GM21526 (cell line): ENCODE measurements at regions not wholly inside any gene's neighbourhood (a gene's known extent, or its start where the extent isn't known, plus 50 kb on each side); places are given as distances from the start of the nearest gene placed in this dataset.
A peak's percentile ranks its signal among the peaks of the same experiment; 100 is the strongest.

Experiments used
- ATAC-seq: cut with Tn5 transposase; IDR thresholded peaks from one replicate; pipeline ENCODE4 v1.9.1; 2021; ENCODE audit warnings: moderate library complexity; ENCODE audit not compliant: unreplicated experiment, low FRiP score

DNA sequence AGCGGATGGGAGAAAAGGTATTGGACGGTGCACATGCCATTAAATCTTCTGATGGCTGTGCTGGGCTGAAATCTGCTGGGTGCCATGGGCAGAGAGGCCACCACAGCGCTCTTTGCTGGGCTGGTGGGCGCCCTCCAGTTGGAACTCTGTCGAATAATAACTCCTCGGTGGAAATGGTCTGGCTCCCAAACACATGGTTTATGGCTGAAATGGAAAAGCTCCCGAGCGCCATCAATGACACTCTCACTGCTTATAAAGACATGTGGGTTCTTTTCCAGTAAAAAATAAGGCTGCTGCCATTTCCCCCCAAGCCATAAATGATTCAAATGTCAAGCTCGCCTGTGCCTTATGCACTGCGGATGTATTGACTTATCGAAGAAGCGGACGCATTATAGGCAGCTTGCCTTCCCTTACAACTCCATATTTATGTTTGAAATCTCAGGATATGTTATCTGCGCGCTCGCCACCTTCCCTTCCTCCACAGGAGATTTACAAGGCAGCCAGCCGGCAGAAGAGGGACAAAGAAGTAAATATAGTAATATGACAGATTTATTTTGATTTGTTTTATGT is 239.0 kb upstream of the MKI67 start:
- ATAC-seq: no peak

DNA sequence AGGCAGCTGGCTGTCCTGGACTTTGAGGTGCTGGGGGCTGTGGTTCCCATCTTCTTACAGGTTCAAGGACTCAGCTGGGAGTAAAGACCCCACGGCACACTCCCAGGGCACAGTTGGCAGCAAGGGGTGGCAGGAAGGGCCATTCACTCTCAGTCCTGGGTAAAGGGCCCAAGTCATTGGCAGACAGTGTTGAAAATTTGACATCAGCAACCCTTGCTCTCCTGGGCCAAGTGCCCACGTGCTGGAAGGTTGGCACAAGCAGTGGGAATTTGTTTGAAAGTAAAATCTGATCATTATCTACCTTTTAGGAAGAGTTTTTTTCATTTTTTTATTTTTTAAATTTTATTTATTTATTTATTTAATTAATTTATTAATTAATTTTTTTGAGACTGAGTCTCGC is 241.6 kb upstream of the MKI67 start:
- no peak for ATAC-seq

DNA sequence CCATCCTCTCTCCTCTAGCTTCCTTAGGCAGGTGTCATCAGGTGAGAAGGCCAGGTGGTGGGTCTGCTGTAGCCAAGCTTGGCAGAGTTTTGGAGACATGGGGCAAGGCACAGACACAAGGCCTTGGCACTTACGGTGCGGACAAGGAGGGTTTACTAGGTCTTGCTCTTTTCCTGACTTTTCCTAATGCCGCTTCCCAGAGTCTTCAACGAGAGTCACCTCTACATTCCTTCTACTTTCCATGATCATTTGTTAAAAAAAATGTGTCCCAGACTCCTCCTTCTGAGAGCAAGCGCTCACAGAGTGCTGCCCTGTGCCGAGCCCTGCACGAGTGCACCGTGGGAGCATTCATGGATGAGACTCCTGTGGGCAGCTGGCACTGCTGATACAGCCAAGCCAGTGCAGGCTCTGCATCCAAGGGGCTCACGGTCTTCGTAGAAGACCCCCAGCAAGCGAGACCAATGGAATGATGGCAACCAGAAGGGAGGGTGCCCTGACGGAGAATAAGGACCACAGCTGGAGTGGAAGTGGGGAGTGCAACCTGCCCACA is 243.0 kb upstream of the MKI67 start:
- no peak for ATAC-seq

DNA sequence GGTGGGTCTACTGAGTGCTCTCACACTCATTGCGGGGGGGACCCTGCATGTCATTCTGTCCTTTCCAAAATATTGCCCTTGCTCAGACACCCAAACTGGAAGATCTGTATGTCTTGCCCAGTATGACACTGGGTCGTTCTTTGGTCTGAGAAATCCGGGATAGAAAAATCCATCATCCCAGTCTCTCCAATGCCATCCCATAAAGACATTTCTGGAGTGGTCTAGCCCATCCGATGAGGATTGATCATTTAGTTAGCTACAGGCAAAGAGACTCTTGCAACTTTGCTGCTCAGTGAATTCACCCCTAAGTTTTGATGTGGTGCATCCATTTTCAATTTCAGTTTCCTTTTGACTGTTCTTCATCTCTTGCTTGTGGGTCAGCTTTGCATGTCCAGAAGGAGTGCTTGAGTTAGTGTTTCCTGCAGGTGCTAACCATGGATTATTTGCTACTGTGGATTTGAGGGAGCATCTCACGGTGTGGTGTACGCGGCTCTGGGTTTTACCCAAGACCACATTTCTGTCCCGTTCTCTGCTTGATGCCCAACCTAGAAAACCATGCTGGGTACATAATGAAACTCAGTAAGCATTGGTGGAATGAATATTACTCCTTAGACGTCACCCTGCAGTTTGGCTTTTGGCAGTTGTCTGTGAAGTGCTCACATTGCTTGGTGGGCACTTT is 247.0 kb upstream of the MKI67 start:
- peak; percentile 95 for ATAC-seq

DNA sequence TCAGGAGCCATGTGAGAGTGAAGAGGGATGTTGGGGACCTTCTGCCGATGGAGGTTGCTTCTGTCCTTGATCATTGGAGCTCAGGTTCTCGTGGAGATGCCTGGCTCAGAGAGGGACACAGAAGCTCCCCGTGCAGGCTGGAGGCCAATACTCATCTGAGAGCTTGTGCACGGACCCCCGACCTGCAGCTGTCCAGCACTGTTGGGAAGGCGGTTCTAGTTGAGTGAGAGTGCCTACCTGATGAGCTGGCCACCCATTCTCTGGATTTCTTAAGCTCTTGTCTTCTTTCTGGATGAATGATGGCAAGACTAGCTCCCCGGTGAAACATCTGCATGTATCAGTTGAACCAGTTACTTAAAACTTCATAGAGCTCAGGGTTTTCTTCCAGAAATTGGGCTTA is 247.6 kb upstream of the MKI67 start:
- no peak for ATAC-seq

DNA sequence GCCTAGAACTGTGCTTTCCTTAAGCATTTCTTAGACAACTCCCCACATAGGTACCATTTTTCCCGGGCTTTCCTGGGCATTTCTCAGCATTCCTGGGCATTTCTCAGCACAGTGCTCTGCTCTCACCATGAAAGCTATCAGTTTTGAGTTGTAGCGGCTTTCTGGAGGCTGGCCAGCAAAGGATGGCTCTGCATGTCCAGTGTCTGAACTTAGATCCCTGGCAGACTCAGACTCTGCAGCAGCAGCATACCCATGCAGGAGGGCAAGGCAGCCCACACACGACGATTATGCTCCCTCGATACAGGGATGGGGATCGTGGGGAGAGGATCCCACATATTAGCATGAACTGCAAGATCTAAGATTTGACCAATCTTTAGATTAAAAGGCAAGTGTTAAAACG is 248.9 kb upstream of the MKI67 start:
- ATAC-seq: no peak

DNA sequence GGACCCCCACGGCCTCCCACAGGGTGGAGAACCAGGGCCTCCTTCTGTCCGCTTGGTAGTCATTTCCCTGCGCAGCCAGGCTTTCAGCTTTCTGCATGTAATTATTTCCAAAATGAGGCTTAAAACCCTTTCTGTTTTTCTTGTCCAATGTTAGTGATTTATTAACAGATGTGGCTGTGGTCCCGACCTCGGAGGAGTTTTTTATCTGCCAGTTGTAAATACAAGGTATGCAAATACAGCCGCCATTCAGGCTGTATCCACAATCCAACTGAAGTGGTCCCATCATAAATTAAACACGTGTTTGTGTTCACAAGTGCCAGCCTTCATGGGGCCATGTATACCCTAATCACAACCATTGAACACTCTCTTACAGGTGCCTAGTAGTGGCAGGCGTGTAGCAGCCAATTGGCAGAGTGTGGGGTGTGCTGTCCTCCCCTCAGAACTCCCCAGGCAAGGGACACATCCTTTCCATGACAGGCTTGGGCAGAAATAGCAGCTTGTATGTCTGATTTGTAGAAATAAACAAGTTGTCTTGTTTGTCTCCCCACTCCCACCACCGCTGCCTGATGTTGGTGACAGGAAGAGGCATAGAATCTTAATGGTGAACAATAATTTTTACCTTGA is 251.3 kb upstream of the MKI67 start:
- ATAC-seq: no peak

DNA sequence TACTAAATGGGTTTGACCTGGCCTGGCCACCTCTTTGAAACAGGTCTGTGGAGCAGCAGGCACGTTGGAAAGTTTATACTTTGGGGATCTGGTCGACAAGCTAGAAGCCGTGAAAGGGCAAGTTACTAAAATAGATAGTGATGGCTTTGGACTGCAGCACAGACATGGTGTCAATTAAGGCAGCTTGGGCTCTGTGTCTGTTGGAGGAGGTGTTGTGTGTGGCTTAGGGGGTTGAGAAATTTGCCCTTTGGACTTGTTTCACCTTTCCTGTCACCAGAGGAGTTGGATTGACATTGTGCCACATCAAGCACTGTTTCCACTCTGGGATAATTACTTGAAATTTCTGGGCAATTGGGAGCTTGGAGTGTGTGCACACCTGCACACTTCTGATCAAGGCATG is 251.8 kb upstream of the MKI67 start:
- ATAC-seq: no peak

DNA sequence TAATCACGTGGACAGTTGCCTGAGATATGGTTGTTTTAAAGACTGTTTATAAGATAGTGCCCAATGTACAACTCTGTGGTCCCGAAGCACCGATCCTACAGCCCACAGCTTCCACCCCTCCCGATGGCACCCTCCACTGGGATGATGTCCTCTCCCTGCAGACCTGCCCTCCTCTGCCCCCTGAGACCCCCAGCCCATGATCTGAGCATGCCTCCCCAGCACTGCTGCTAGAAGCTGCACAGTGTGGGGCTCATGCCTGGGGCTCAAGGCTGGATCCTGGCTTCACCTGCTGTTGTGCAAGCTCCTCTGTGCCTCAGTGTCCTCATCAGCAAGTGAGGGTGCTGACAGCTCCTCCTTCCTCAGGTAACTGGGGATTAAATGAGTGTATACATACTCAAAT is 254.7 kb upstream of the MKI67 start:
- ATAC-seq: no peak

DNA sequence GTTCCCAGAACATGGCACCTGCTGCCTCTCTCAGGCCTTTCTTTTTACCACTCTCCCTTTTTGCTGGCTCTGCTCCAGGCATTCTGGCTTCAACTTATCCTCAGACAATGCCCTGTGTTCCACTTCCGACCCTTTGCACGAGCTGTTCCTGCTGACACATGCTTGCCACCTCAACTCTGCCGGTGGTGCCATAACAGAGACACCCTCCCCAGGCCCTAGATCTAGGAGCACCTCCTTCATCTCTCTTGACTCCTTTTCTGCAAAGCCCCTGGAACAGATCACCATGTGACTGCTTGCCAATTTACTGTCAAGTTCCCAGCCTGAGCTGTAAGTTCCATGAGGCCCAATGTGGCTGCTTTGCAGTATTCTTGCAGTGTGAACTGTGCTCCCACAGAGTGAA is 256.0 kb upstream of the MKI67 start:
- no peak for ATAC-seq

DNA sequence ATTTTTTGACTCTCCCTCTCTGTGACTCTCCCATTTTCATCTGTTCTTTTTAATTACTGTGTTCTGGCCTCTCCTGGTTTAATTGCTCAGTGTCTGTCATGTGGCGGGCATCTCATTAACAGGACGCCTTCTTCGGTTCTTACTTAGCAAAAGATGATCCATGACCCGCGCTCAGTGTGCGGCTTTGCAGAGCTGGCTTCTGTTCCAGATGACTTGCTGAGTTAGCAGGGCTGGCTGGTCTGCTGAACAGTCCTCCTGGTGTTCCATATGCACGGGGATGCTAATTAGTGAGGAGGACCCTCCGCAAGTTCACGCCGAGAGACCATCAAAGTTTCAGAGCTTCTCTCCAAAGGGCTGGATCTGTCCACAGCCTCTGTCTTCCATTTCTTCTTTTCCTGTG is 258.6 kb upstream of the MKI67 start:
- ATAC-seq: no peak

DNA sequence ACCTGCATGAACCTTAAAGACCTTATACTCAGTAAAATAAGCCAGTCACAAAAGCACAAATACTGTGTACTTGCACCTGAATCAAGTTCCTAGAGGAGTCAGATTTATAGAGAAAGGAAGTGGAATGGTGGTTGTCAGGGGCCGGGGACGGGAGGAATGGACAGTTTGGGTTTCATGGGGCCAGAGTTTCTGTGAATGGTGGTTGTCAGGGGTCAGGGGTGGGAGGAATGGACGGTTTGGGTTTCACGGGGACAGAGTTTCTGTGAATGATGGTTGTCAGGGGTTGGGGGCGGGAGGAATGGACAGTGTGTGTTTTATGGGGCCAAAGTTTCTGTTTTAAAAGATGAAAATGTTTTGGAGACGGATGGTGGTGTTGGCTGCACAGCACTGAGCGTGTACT is 260.0 kb upstream of the MKI67 start:
- no peak for ATAC-seq

DNA sequence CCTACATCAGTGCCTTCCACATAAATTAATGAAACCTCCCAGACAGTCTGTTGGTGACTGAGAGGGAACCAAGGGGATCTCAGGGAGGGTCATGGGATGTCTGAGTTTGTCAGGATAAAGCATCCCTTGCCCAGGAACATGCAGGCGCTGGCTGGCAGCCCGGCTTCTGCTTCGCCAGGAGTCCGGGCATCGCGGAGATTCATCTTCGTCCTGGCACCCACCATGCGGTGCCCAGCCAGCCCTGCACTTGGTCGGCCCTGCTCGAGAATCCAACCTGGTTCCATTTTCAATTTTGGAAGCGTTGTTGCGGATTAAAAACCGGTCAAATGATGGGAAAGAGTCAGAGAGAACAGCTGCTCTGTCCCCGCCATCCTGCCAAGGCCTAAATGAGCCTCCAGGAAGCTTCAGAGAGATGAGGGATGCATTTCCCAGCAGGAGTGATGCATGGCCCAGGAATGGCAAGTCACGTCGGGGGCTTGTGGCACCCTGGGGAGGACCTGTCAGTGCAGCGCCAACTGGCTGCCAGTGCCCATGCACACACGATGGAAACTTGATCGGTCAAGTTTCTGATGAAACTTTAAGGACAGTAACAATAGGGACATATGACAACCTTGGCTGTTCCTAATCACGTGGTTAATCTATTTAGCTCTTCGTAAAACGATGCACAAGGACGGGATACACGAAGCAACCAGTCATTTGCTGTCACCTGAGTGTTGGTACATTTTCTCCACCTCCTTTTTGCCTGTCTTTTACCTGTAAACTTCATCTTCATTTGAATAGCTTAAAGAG is 260.8 kb upstream of the MKI67 start:
- no peak for ATAC-seq

DNA sequence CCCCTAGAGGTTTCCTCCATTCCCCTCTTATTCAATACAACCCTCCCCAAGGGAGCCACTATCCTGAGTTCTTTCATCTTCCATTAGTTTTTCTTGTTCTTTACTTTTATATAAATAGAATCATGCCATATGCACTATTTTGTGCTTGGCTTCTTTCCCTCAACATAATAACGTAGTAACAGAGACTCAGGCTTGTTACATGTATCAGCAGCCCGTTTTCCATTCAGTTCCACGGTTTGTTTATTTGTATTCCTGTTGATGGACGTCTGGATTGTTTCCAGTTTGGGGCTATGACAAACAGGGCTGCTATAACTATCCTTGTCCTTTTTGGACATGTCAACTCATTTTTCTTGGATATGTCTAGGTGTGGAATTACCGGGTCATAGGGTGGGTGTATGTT is 264.4 kb upstream of the MKI67 start:
- ATAC-seq: no peak

DNA sequence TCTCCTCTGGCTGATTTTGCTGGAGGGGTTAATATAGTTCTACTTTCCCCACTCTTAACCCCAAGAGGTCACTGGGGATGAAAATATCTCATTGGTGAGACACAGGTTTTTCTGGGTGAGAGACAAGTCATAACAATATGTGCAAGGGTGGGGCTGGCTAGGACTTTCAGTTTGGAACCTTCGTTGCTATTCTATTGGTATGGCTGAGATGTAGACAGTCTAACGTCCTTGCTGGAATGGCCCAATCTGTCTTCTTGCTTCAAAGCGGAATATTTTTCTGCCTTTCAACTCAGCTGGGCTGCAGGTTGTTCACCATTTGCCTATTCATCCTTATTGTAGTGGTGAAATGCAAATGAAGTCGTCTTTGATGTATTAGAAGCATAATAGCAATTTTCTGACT is 267.3 kb upstream of the MKI67 start:
- no peak for ATAC-seq

DNA sequence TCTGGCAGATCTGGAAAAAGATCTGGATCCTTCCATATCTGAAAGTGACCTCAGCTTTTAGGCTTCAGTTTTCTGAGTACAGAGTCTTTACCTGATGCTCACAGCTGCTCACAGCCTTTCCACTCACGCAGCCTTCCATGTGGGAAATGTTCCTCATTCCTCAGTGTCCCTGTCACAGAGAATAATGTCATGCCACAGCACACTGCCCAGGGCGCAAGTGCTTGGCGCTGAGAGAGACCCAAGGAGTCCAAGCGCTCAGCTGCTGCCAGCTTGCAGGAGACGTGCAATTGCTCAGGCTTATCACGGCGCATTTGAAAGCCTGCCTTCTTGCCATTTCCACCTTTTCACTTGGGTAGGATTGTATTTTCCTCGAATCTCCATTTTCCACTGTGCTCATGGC is 271.9 kb upstream of the MKI67 start:
- ATAC-seq: no peak

DNA sequence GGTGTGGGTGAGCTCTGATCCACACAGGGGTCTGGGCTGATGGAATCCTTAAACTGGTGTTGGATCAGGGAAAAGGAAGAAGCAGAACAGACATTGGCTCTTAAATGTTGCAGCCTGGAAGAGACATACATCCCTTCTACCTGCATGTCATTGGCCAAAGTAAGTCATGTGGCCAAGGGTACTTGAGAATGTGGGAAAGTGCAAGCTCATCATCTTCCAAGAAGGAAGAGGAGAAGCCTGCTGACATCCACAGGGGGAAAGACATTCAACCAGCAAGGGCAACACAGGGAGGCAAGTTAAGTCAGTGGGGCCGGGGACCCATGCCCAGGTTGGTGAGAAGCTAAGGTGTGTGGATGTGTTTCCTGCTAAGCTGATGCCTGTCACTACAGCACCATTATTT is 272.8 kb upstream of the MKI67 start:
- ATAC-seq: no peak

DNA sequence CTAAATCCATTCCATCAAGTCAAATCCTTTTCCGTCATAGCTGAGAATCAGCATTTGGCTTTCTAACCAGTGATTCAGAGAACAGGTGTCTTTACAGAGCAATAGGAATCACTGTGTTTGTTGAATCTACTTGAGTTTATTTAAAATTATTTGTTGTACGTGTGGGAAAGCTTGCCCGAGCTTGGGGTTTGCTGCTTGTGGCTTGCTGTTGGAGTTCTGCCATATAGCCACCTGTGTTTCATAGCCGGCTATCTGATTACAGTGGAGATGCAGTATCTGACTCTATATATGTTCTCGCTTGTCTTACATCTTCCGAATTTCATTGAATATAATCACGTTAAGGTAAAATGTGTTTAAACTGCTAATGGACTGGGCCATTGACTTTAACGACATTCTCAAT is 274.3 kb upstream of the MKI67 start:
- no peak for ATAC-seq

DNA sequence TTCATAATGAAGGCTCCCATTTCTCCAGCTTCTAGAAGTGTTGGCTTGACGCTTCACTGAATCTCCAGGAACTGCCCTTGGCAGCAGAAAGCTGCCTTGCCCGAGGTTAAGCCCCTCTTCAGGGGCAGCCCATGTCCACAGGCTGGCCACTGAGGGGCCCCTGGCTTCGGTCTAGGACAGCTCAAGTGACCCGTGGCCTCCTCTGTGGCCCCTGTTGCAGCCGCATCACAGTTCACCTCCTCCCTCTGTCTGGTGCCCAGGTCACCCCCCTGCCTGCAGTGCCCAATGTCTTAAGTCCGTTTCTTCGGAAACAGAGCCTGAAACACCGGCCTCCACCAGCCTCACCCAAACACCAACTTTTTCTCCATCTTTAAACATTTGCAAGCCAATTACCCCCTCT is 279.2 kb upstream of the MKI67 start:
- ATAC-seq: no peak

DNA sequence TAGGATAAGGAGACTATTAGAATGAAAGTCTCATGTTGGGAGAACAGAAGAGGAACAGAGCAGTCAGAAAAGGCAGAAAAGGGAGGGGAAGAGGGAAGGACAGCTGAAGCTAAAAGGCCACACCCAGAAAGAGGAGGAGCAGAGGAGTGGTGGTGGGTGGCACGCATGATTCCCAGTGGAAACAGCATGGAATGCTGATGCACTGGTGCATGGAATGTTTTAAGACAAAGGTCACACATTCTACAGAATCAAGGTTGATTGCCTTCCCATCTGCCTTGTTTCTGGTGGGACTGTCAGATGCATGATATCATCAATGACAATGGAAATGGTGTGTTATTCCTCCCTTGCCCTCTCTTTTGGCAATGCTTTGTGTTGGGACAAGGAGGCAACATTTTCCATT is 285.4 kb upstream of the MKI67 start:
- ATAC-seq: no peak

DNA sequence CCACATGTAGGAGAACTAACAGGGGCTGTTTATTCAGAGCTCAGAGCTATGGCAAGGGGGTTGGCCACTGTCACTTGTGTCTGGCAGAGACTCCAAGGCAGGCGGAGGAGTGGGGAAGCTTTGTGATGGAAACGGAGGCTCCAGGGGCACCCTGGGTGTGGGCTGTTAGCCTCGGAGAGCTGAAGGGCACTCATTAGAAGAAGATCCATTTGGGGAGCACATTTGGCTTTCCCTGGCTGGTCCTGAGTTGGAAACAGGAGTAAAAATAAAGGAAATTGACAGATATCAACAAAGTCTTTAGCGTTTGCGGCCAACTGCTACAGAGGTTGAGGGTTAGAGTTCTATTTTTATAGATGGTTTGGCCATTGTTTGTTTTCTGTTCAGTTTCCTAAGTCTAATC is 288.3 kb upstream of the MKI67 start:
- no peak for ATAC-seq
